Activated naive CD8-positive, alpha-beta T cell treated with anti-CD3 and anti-CD28 coated beads for 36 hours (primary cell): ENCODE measurements at regions not wholly inside any gene's neighbourhood (a gene's known extent, or its start where the extent isn't known, plus 50 kb on each side); places are given as distances from the start of the nearest gene placed in this dataset.

Source experiments
- DNase-seq: peaks from one replicate; pipeline ENCODE4 v3.0.0; 2021
- H3K27ac Mint-ChIP-seq: one replicate; pipeline ENCODE4 v1.8.0; 2022; ENCODE audit warnings: mild to moderate bottlenecking, moderate library complexity, mixed read lengths
- H3K27me3 Mint-ChIP-seq: one replicate; pipeline ENCODE4 v1.8.0; 2022; ENCODE audit warnings: mild to moderate bottlenecking, mixed read lengths
- H3K36me3 Mint-ChIP-seq: one replicate; pipeline ENCODE4 v1.8.0; 2021; ENCODE audit warnings: mild to moderate bottlenecking, mixed read lengths
- H3K4me1 Mint-ChIP-seq: one replicate; pipeline ENCODE4 v1.8.0; 2021; ENCODE audit warnings: mixed read lengths
- H3K4me3 Mint-ChIP-seq: one replicate; pipeline ENCODE4 v1.8.0; 2022; ENCODE audit warnings: mild to moderate bottlenecking, moderate library complexity, mixed read lengths
- H3K9me3 Mint-ChIP-seq: one replicate; pipeline ENCODE4 v1.8.0; 2022; ENCODE audit warnings: mixed read lengths

DNA sequence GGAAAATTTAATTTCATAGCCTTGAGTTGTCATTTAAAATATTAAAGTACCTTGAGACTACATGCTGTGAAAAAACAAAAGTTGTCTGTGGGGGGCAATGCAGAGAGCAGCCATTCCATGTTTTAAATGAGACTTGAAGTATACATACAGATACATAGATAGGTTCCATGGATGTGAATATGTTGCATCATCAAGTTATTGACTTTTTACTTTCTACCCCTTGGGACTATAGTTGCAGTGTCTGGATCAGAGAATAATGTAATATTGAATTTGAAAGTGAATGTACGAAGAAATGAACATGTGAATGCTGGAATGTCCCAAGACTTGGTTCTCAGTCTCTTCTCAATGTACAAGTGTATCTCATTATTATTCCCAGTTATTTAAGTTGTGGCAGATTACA lies 751.0 kb downstream of the MRPL39 start:
- H3K4me3 Mint-ChIP-seq, result no peak overlapping the region
- no peak overlapping the region for H3K27ac Mint-ChIP-seq
- no peaks in the 10 kb centered on the region for H3K27me3 Mint-ChIP-seq
- no peaks in the 10 kb centered on the region for H3K4me1 Mint-ChIP-seq
- DNase-seq, result no peak
- no peaks in the 10 kb centered on the region for H3K36me3 Mint-ChIP-seq
- H3K9me3 Mint-ChIP-seq, result no peaks in the 10 kb centered on the region

GRCh38 chr21:24852610-24853195 lies 754.6 kb downstream of the MRPL39 start:
- H3K36me3 Mint-ChIP-seq, result no peaks in the 10 kb centered on the region
- H3K4me3 Mint-ChIP-seq, result no peak overlapping the region
- H3K27me3 Mint-ChIP-seq, result no peaks in the 10 kb centered on the region
- H3K27ac Mint-ChIP-seq, result no peak overlapping the region
- H3K9me3 Mint-ChIP-seq, result no peaks in the 10 kb centered on the region
- H3K4me1 Mint-ChIP-seq, result no peaks in the 10 kb centered on the region
- DNase-seq, result no peak

- Mint-ChIP-seq H3K9me3 (no peaks in the 10 kb centered on the region), H3K4me3 (no peak overlapping the region), H3K27ac (no peak overlapping the region), H3K27me3 (no peaks in the 10 kb centered on the region), H3K4me1 (no peaks in the 10 kb centered on the region), H3K36me3 (no peaks in the 10 kb centered on the region)
- DNase-seq, result no peak
Measured at GRCh38 chr21:24850121-24850520, 757.2 kb downstream of the MRPL39 start.

DNA sequence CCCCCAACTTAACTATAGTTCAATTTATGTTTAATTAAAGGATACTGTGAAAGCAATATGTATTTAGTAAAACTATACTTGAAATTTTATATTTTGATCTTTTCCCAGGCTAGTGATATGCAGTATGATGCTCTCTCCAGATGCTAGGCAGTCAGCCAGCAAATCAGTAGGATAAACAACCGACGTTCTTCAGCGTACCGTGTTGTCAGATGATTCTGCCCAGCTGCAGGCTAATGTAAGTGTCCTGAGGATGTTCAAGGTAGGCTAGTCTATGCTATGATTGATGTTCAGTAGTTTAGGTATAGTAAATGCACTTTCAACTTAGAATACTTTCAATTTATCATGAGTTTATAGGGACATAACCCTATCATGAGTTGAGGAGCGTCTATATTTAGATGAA lies 762.6 kb downstream of the MRPL39 start:
- H3K4me1 Mint-ChIP-seq, result no peaks in the 10 kb centered on the region
- H3K36me3 Mint-ChIP-seq, result no peaks in the 10 kb centered on the region
- no peak overlapping the region for H3K4me3 Mint-ChIP-seq
- H3K9me3 Mint-ChIP-seq, result no peaks in the 10 kb centered on the region
- H3K27me3 Mint-ChIP-seq, result no peaks in the 10 kb centered on the region
- no peak overlapping the region for H3K27ac Mint-ChIP-seq
- DNase-seq, result no peak

DNA sequence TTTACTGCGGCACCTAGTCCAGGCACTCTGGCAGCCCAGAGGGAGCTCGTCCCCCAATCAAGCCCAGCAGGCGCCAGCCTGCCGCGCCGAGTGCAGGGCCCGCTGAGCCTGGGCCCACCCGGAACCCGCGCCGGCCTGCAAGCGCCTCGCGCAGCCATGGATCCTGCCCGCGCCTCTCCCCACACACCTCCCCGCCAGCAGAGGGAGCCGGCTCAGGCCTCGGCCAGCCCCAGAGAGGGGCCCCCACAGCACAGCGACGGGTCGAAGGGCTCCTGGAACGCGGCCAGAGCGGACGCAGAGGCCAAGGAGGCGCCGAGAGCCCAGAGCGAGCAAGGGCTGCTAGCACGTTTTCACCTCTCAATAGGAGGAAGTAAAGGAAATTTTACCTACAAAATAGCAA lies 767.0 kb downstream of the MRPL39 start:
- peaks cover 3% of the 10 kb centered on the region for H3K9me3 Mint-ChIP-seq
- H3K27ac Mint-ChIP-seq, result no peak overlapping the region
- no peak overlapping the region for H3K4me3 Mint-ChIP-seq
- no peaks in the 10 kb centered on the region for H3K27me3 Mint-ChIP-seq
- DNase-seq, result no peak
- no peaks in the 10 kb centered on the region for H3K4me1 Mint-ChIP-seq
- H3K36me3 Mint-ChIP-seq, result no peaks in the 10 kb centered on the region

DNA sequence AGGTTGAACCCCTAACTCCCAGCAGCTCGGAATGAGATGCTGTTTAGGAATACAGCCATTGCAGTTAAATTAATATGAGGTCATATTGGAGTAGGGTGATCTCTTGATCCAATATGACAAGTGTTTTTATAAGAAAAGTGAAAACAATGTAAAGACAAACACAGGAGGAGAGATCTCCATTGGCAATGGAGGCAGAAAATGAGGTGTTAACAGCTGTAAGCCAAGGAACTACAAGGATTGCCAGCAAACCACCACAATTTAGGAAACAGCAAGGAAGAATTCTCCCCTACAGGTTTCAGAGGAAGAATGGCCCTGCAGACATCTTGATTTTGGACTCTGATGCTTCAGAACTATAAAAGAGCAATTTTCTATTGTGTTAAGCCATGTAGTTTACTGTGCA lies 774.3 kb downstream of the MRPL39 start:
- H3K27me3 Mint-ChIP-seq, result no peaks in the 10 kb centered on the region
- DNase-seq, result no peak
- no peak overlapping the region for H3K4me3 Mint-ChIP-seq
- H3K27ac Mint-ChIP-seq, result no peak overlapping the region
- no peaks in the 10 kb centered on the region for H3K9me3 Mint-ChIP-seq
- H3K4me1 Mint-ChIP-seq, result no peaks in the 10 kb centered on the region
- no peaks in the 10 kb centered on the region for H3K36me3 Mint-ChIP-seq

DNA sequence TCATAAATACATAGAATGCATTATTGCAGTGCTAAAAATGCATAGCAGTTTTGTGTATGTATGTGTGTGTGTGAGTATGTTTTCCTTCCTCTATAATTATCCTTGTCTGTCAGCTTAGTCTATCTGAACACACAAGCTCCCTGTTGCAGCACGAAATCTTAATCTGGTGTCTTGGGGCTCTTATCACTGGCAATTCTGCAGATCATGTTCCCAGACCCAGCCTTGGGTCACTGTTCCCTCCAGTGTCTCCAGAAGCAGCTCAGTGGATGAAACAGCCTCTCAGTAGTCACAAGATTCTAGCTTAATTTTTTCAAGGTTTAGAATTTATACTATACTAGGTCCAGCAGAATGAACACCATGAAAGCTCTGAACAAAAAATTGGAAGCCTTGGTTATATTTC lies 777.9 kb downstream of the MRPL39 start:
- no peak overlapping the region for H3K4me3 Mint-ChIP-seq
- no peaks in the 10 kb centered on the region for H3K36me3 Mint-ChIP-seq
- DNase-seq, result no peak
- H3K27ac Mint-ChIP-seq, result no peak overlapping the region
- no peaks in the 10 kb centered on the region for H3K9me3 Mint-ChIP-seq
- H3K4me1 Mint-ChIP-seq, result no peaks in the 10 kb centered on the region
- H3K27me3 Mint-ChIP-seq, result no peaks in the 10 kb centered on the region

GRCh38 chr21:24826822-24827221 lies 780.5 kb downstream of the MRPL39 start:
- DNase-seq, result no peak
- H3K4me1 Mint-ChIP-seq, result no peaks in the 10 kb centered on the region
- H3K27ac Mint-ChIP-seq, result no peak overlapping the region
- no peaks in the 10 kb centered on the region for H3K27me3 Mint-ChIP-seq
- H3K36me3 Mint-ChIP-seq, result no peaks in the 10 kb centered on the region
- no peak overlapping the region for H3K4me3 Mint-ChIP-seq
- no peaks in the 10 kb centered on the region for H3K9me3 Mint-ChIP-seq

DNA sequence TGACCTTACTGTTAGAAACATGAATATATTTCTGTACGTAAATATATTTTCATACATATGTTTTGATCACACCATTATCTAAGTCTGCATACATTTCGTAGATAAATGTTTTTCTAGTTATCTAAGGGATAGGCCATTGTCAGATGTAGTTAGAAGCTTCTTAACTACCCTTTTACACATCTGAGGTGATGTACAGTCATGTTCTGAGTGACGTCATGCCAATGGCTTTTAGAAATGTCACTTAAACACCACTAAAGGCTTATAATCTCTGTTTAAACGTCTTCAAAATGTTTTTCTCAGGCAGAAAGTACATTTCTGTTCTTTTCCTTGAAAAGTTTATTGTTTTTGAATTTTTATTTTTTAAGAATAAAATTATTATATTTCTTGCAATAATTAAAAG lies 781.9 kb downstream of the MRPL39 start:
- Mint-ChIP-seq H3K9me3 (no peaks in the 10 kb centered on the region), H3K27ac (no peak overlapping the region), H3K4me1 (no peaks in the 10 kb centered on the region), H3K36me3 (no peaks in the 10 kb centered on the region), H3K27me3 (no peaks in the 10 kb centered on the region), H3K4me3 (no peak overlapping the region)
- no peak for DNase-seq

GRCh38 chr21:24824209-24824608 lies 783.1 kb downstream of the MRPL39 start:
- Mint-ChIP-seq H3K4me1 (no peaks in the 10 kb centered on the region), H3K9me3 (no peaks in the 10 kb centered on the region), H3K4me3 (no peak overlapping the region), H3K27me3 (no peaks in the 10 kb centered on the region), H3K36me3 (no peaks in the 10 kb centered on the region), H3K27ac (no peak overlapping the region)
- DNase-seq, result no peak

- no peaks in the 10 kb centered on the region for H3K27me3 Mint-ChIP-seq
- H3K4me3 Mint-ChIP-seq, result no peak overlapping the region
- DNase-seq, result no peak
- no peaks in the 10 kb centered on the region for H3K4me1 Mint-ChIP-seq
- no peaks in the 10 kb centered on the region for H3K9me3 Mint-ChIP-seq
- H3K27ac Mint-ChIP-seq, result no peak overlapping the region
- no peaks in the 10 kb centered on the region for H3K36me3 Mint-ChIP-seq
Measured at GRCh38 chr21:24823247-24823646, 784.0 kb downstream of the MRPL39 start.

DNA sequence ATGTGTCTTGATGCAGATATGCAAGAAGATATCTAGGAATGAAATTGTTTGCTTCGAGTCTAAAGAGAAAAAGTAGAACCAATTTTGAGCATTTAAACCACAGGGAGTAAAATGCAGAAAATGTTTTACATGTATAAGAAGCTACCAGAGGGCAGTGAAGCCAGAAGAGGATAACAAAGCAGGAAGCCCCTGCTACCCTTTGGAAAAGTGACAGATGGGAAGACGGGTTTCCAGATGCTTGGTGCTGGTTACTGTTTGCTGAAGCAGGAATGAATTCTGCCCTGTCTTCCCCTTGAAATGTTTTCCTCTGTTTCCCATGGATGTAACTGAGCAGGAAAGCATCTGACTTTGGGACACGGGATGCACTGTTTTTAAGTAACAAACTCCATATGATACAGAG lies 822.2 kb downstream of the MRPL39 start:
- no peaks in the 10 kb centered on the region for H3K36me3 Mint-ChIP-seq
- no peak overlapping the region for H3K27ac Mint-ChIP-seq
- H3K9me3 Mint-ChIP-seq, result no peaks in the 10 kb centered on the region
- no peaks in the 10 kb centered on the region for H3K4me1 Mint-ChIP-seq
- H3K27me3 Mint-ChIP-seq, result no peaks in the 10 kb centered on the region
- no peak for DNase-seq
- H3K4me3 Mint-ChIP-seq, result no peak overlapping the region

GRCh38 chr21:24781146-24781545 lies 826.1 kb downstream of the MRPL39 start:
- H3K4me3 Mint-ChIP-seq, result no peak overlapping the region
- no peak for DNase-seq
- no peaks in the 10 kb centered on the region for H3K27me3 Mint-ChIP-seq
- no peaks in the 10 kb centered on the region for H3K4me1 Mint-ChIP-seq
- no peak overlapping the region for H3K27ac Mint-ChIP-seq
- no peaks in the 10 kb centered on the region for H3K36me3 Mint-ChIP-seq
- no peaks in the 10 kb centered on the region for H3K9me3 Mint-ChIP-seq

DNA sequence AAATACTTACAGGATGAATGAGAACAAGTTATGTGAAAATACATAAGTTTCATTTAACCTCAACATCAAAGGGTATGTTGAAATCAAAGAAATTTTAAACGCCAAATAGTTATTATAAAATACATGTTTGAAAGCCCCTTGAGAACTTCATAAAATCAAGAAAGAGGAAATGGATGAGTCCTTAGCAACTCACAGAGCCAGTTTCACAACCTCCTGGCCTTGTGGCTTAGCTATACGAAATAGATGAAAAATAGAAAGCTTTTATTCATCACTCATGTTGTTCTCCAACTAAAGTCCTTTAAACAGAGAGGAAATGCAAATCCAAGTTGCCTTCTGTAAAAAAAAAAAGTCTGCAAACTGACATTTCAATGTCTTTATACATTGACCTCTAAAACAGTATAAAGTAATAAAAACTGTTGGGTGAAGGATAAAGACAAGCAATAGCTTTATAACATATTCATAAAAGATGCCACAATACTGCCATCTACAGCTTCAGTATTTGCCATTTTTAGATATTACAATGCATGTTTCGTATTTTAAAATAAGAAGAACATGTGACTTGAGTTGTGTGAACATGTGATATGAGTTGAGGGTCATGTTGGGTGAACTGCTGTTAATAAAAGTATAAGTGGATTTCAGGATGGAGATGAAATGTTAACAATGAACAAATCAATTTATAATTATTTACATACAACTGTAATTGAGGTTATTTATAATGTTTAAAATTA lies 847.8 kb downstream of the MRPL39 start:
- H3K9me3 Mint-ChIP-seq, result no peaks in the 10 kb centered on the region
- no peaks in the 10 kb centered on the region for H3K36me3 Mint-ChIP-seq
- no peak overlapping the region for H3K4me3 Mint-ChIP-seq
- no peaks in the 10 kb centered on the region for H3K27me3 Mint-ChIP-seq
- no peaks in the 10 kb centered on the region for H3K4me1 Mint-ChIP-seq
- DNase-seq, result no peak
- H3K27ac Mint-ChIP-seq, result no peak overlapping the region

- Mint-ChIP-seq H3K36me3 (no peaks in the 10 kb centered on the region), H3K27me3 (no peaks in the 10 kb centered on the region), H3K9me3 (no peaks in the 10 kb centered on the region), H3K4me3 (no peak overlapping the region), H3K4me1 (no peaks in the 10 kb centered on the region), H3K27ac (no peak overlapping the region)
- no peak for DNase-seq
Measured at GRCh38 chr21:24738063-24738462, 869.2 kb downstream of the MRPL39 start.

DNA sequence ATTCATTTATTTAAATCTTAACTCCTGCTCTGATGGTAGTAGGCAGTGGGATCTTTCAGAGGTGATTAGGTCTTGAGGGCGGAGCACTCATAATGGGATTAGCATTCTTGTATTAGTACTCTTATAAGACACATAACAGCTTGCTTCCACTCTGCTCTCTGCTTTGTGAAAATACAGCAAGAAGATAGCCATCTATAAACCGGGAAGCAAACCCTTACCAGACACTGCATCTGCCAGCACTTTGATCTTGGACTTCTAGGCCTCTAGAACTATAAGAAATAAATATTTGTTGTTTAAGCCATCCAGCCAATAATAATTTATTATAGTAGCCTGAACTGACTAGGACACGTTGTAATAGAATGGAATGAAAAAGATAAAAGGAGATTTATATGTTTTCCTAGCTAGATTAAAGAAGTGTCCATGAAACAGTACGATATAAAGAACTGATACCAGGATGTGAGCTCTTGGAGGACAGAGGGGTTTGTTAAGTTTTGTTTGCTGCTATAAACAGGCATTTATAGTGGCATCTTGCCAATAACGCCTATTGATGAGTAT lies 869.9 kb downstream of the MRPL39 start:
- Mint-ChIP-seq H3K4me3 (no peak overlapping the region), H3K27me3 (no peaks in the 10 kb centered on the region), H3K9me3 (no peaks in the 10 kb centered on the region), H3K36me3 (no peaks in the 10 kb centered on the region), H3K4me1 (no peaks in the 10 kb centered on the region), H3K27ac (no peak overlapping the region)
- DNase-seq, result no peak
